SK-N-SH treated with all-trans-retinoic acid at 6 μM for 48 hours (cell line): ENCODE measurements at regions not wholly inside any gene's neighbourhood (a gene's known extent, or its start where the extent isn't known, plus 50 kb on each side); places are given as distances from the start of the nearest gene placed in this dataset.
"Not testable (repeated sequence)": the region's sequence is repeated elsewhere in the genome, so short reads cannot be mapped to it uniquely, and the experiment has no call there.

Experiments
- ARNTL ChIP-seq: fragments of 450-650 bp; formaldehyde crosslinking; IDR thresholded peaks from 2 replicates; pipeline ENCODE4 v1.5.0; 2020; ENCODE audit warnings: low read depth, mild to moderate bottlenecking, moderate library complexity, borderline replicate concordance
- CSRNP3 ChIP-seq: fragments of 250-450 bp; sonication (Bioruptor Pico); IDR thresholded peaks from 2 replicates; pipeline ENCODE4 v1.5.1; 2021; ENCODE audit warnings: mild to moderate bottlenecking, moderate library complexity
- ESRRG ChIP-seq: fragments of 250-450 bp; sonication (Bioruptor Pico); IDR thresholded peaks from 2 replicates; pipeline ENCODE4 v1.6.1; 2021; ENCODE audit warnings: mild to moderate bottlenecking
- GLIS3 ChIP-seq: fragments of 250-450 bp; sonication (Bioruptor Pico); IDR thresholded peaks from 2 replicates; pipeline ENCODE4 v1.5.0; 2020; ENCODE audit warnings: mild to moderate bottlenecking, moderate library complexity
- ISL1 ChIP-seq: fragments of 250-450 bp; sonication (Bioruptor Pico); IDR thresholded peaks from 2 replicates; pipeline ENCODE4 v2.1.2; 2022; ENCODE audit warnings: mild to moderate bottlenecking, moderate library complexity
- PATZ1 ChIP-seq: fragments of 250-450 bp; sonication (Bioruptor Pico); IDR thresholded peaks from 2 replicates; pipeline ENCODE4 v1.8.0; 2020; ENCODE audit warnings: mild to moderate bottlenecking, moderate library complexity, borderline replicate concordance
- ZFP30 ChIP-seq: fragments of 450-650 bp; formaldehyde crosslinking; IDR thresholded peaks from 2 replicates; pipeline ENCODE4 v1.5.0; 2022; ENCODE audit warnings: mild to moderate bottlenecking, moderate library complexity
- ZNF8 ChIP-seq: fragments of 450-650 bp; formaldehyde crosslinking; IDR thresholded peaks from 2 replicates; pipeline ENCODE4 v1.5.0; 2020; ENCODE audit warnings: mild to moderate bottlenecking, moderate library complexity

DNA sequence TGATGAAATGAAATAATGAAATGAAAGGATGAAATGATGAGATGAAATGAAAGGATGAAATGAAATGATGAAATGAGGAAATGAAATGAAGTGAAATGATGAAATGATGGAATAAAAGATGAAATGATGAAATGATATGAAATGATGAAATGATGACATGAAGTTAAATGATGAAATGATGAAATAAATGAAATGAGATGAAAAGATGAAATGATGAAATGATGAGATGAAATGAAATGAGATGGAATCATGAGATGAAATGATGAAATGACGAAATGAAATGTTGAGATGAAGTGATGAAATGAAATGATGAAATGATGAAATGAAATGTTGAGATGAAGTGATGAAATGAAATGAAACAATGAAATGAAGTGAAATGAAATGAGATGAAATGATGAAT, 638.3 kb downstream of the GOLGA6L6 start:
- not testable (repeated sequence) for TF ChIP-seq PATZ1 (CRISPR knock-in tag); ISL1 (CRISPR knock-in tag); GLIS3; ARNTL (CRISPR knock-in tag); ZFP30 (CRISPR knock-in tag); CSRNP3 (CRISPR knock-in tag); ESRRG; ZNF8
